ENCODE measurements at regions not wholly inside any gene's neighbourhood (a gene's known extent, or its start where the extent isn't known, plus 50 kb on each side); places are given as distances from the start of the nearest gene placed in this dataset.

DNA sequence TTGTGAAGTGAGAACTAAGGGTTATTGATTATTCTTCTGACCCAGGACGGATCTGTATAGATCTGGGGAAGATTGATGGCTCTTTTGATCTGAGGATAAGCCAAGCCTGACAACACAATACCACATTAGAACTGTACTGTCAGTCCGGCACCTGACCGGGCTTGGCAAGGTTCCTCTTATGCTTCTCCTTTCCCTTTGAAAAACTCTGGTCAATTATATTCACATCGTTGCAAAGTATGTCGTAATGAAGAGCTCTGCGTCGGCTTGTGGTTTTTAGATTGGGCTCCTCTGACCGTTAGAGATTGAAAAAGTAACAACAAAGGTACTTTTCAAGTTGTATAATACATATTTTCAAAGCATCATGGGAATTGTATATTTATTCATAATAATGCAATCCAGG is 389.8 kb downstream of the NR2F2 start:
- no peak overlapping the region for H3K4me3 ChIP-seq
- peaks cover 6 to 38% of the 10 kb centered on the region in 2 donors for H3K4me1 ChIP-seq (replicated peaks in 1 of 2)
- in situ Hi-C loops (cut with MboI; ENCODE audit: low pct_unique_long_range_greater_than_20kb in 2 of 9, low sequenced_read_pairs in 9 of 9, unreplicated experiment in 9 of 9) = no loop called here
- ATAC-seq (replicated peaks in 6 of 8) = peak in 1 of 8 experiments; percentile 18
- 0 to 87% (median 52%) methylated on average over 2 to 8 of the region's 8 CpGs; no CpG with 5 or more reads in 2 of the 10 experiments for WGBS, 10 experiments
- no peak overlapping the region for H3K27ac ChIP-seq

- Histone ChIP-seq H3K4me3 (no peak overlapping the region), H3K4me1 (replicated peaks in 1 of 2) (peaks cover 6 to 34% of the 10 kb centered on the region in 2 donors), H3K27ac (no peak overlapping the region)
- in situ Hi-C loops (cut with MboI; ENCODE audit: low pct_unique_long_range_greater_than_20kb in 2 of 9, low sequenced_read_pairs in 9 of 9, unreplicated experiment in 9 of 9) = no loop called here
- no peak for ATAC-seq (replicated peaks in 6 of 8)
- WGBS, 10 experiments = 0 to 80% (median 67%) methylated on average over 1 to 2 of the region's 2 CpGs; no CpG with 5 or more reads in 5 of the 10 experiments
Observed at GRCh38 chr15:96720656-96721055, 390.2 kb downstream of the NR2F2 start.

DNA sequence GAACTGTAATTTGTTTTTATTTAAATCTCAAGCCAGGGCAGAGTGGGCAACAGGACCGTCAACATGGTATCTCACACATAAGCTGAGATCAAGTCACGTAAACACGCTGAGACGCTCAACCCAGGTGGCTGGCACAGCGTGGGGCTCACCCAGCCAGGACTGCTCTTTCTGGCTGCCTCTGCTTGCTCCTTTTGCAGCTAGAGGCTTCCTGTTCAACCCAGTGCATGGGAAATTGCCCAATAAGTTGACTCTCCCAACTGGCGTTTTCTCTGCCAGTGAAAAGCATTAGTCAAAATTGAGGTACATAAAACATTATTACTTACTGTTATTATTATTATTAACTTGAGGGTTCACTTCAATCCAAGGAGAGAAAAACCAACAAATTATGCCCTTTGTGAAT is 398.1 kb downstream of the NR2F2 start:
- Histone ChIP-seq H3K27ac (no peak overlapping the region), H3K4me1 (replicated peaks in 1 of 2) (peaks cover 0 to 10% of the 10 kb centered on the region in 2 donors), H3K4me3 (no peak overlapping the region)
- in situ Hi-C loops (cut with MboI; ENCODE audit: low pct_unique_long_range_greater_than_20kb in 2 of 9, low sequenced_read_pairs in 9 of 9, unreplicated experiment in 9 of 9) = no loop called here
- no peak for ATAC-seq (replicated peaks in 6 of 8)
- 0 to 93% (median 86%) methylated on average over 1 to 6 of the region's 6 CpGs; no CpG with 5 or more reads in 1 of the 10 experiments for WGBS, 10 experiments

DNA sequence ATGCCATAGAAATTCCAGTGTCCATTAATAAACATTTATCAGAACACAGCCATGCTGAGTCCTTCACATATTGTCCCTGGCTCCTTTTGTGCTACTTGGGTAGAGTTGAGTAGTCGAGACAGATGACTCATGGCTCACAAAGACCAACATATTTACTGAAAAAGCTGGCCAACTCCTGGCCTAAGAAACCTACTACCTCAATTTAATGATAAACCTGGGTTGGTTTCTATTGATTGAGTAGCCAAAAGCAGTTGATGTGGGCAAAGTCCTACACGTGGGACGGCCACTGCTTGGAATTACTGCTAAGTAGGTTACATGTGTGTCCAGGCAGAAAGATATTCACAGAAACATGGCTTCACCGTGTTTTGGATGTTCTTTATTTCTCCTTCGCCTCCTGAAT is 402.2 kb downstream of the NR2F2 start:
- Histone ChIP-seq H3K27ac (no peak overlapping the region), H3K4me1 (replicated peaks in 1 of 2) (peaks cover 0 to 20% of the 10 kb centered on the region in 2 donors), H3K4me3 (no peak overlapping the region)
- in situ Hi-C loops (cut with MboI; ENCODE audit: low pct_unique_long_range_greater_than_20kb in 2 of 9, low sequenced_read_pairs in 9 of 9, unreplicated experiment in 9 of 9) = no loop called here
- ATAC-seq (replicated peaks in 6 of 8) = no peak
- WGBS, 10 experiments = 0 to 100% (median 80%) methylated on average over 2 to 5 of the region's 5 CpGs; no CpG with 5 or more reads in 3 of the 10 experiments

- peak in 1 of 8 experiments; percentile 8 for ATAC-seq (replicated peaks in 6 of 8)
- in situ Hi-C loops (cut with MboI; ENCODE audit: low pct_unique_long_range_greater_than_20kb in 2 of 9, low sequenced_read_pairs in 9 of 9, unreplicated experiment in 9 of 9) = no loop called here
- H3K4me1 ChIP-seq (replicated peaks in 1 of 2) = peaks cover 0 to 20% of the 10 kb centered on the region in 2 donors
- no peak overlapping the region for H3K4me3 ChIP-seq
- WGBS, 10 experiments = 0 to 100% (median 81%) methylated on average over 1 to 4 of the region's 4 CpGs; no CpG with 5 or more reads in 2 of the 10 experiments
- H3K27ac ChIP-seq = no peak overlapping the region
Observed at GRCh38 chr15:96733721-96734120, 403.2 kb downstream of the NR2F2 start.

DNA sequence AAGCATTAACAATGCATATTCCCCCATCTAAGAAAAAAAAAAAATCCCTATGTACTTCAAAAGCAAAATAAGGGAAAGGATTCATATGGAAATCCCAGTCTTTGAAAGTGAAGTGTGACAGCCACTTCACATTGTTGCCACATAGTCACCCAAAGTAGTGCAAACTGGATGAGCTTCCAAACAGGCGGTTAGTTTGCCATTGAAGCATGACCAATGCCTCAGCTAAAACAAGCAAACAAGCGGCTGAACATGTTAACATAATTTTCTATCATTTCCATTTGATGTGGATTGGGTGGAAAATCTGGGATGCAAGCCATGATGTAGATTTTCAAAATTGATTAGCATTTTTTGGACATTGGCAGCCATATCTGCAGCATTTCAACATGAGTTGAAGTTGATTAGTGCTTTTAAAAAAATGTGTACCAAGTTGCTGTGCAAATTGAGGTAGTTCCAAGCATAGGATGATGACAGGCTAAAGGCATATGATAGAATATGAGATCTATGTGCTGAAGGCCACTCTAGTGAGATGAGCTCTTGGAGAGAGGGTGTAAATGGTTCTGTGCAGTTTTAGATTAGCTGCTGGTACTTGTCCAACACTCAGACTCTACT is 405.2 kb downstream of the NR2F2 start:
- 0 to 100% (median 53%) methylated on average over 1 to 2 of the region's 2 CpGs; no CpG with 5 or more reads in 2 of the 10 experiments for WGBS, 10 experiments
- in situ Hi-C loops (cut with MboI; ENCODE audit: low pct_unique_long_range_greater_than_20kb in 2 of 9, low sequenced_read_pairs in 9 of 9, unreplicated experiment in 9 of 9) = no loop called here
- Histone ChIP-seq H3K4me3 (no peak overlapping the region), H3K4me1 (replicated peaks in 1 of 2) (peaks cover 0 to 20% of the 10 kb centered on the region in 2 donors), H3K27ac (no peak overlapping the region)
- peak in 4 of 8 experiments; percentile 14 to 51 (median 46) for ATAC-seq (replicated peaks in 6 of 8)

DNA sequence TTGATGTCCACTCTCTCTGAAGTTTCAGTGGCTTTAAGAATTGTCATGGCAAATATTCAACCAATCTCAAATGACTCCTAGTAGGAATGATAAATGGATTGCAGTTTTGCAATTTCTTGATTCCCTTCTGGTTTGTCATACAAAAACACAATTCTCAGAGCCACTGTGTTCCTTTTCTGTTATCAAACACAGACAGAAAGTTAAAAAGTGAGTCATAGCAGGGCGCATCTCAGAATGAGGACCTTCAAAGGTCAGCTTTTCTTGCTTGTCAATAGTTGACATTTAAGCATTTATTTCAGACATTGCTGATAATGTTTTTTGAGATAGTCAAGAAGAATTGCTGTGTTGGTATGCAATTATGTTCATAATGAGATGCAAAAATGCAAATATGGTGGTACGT is 405.9 kb downstream of the NR2F2 start:
- 20 to 100% (median 100%) methylated on average over 1 to 2 of the region's 2 CpGs; no CpG with 5 or more reads in 3 of the 10 experiments for WGBS, 10 experiments
- in situ Hi-C loops (cut with MboI; ENCODE audit: low pct_unique_long_range_greater_than_20kb in 2 of 9, low sequenced_read_pairs in 9 of 9, unreplicated experiment in 9 of 9) = no loop called here
- Histone ChIP-seq H3K4me1 (replicated peaks in 1 of 2) (peaks cover 0 to 17% of the 10 kb centered on the region in 2 donors), H3K27ac (no peak overlapping the region), H3K4me3 (no peak overlapping the region)
- ATAC-seq (replicated peaks in 6 of 8) = no peak

DNA sequence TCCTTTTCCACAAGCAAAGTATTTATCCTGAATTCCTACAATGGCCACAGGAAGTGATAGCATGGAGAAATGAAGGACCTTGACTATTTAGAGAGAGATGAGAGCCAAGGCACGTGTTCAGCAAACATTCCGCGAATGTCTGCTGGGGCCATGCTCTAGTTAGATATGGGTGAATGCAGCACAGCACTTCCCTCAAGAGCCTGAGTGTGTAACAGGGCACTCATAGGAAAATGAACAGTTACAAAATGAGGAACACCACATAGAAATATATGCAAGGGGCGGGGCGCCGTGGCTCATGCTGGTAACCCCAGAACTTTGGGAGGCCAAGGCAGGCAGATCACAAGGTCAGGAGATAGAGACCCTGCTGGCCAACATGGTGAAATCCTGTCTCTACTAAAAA is 406.9 kb downstream of the NR2F2 start:
- in situ Hi-C loops (cut with MboI; ENCODE audit: low pct_unique_long_range_greater_than_20kb in 2 of 9, low sequenced_read_pairs in 9 of 9, unreplicated experiment in 9 of 9) = no loop called here
- ATAC-seq (replicated peaks in 6 of 8) = no peak
- peaks cover 0 to 10% of the 10 kb centered on the region in 2 donors for H3K4me1 ChIP-seq (replicated peaks in 1 of 2)
- 43 to 100% (median 82%) methylated on average over 1 to 3 of the region's 6 CpGs; no CpG with 5 or more reads in 4 of the 10 experiments for WGBS, 10 experiments
- no peak overlapping the region for H3K27ac ChIP-seq
- no peak overlapping the region for H3K4me3 ChIP-seq

GRCh38 chr15:96746665-96747064 is 416.2 kb downstream of the NR2F2 start:
- Histone ChIP-seq H3K4me3 (no peak overlapping the region), H3K4me1 (replicated peaks in 1 of 2) (peaks cover 8 to 25% of the 10 kb centered on the region in 2 donors), H3K27ac (no peak overlapping the region)
- 0 to 16% (median 8%) methylated on average over 1 to 4 of the region's 4 CpGs; no CpG with 5 or more reads in 1 of the 10 experiments for WGBS, 10 experiments
- ATAC-seq (replicated peaks in 6 of 8) = peak in 5 of 8 experiments; percentile 90 to 96 (median 96)
- in situ Hi-C loops (cut with MboI; ENCODE audit: low pct_unique_long_range_greater_than_20kb in 2 of 9, low sequenced_read_pairs in 9 of 9, unreplicated experiment in 9 of 9) = no loop called here

- Histone ChIP-seq H3K4me3 (no peak overlapping the region), H3K27ac (no peak overlapping the region), H3K4me1 (replicated peaks in 1 of 2) (peaks cover 8 to 25% of the 10 kb centered on the region in 2 donors)
- in situ Hi-C loops (cut with MboI; ENCODE audit: low pct_unique_long_range_greater_than_20kb in 2 of 9, low sequenced_read_pairs in 9 of 9, unreplicated experiment in 9 of 9) = no loop called here
- 0 to 96% (median 29%) methylated on average over 1 to 4 of the region's 4 CpGs; no CpG with 5 or more reads in 5 of the 10 experiments for WGBS, 10 experiments
- ATAC-seq (replicated peaks in 6 of 8) = peak in 5 of 8 experiments; percentile 12 to 48 (median 29)
Observed at GRCh38 chr15:96747291-96747690, 416.8 kb downstream of the NR2F2 start.

DNA sequence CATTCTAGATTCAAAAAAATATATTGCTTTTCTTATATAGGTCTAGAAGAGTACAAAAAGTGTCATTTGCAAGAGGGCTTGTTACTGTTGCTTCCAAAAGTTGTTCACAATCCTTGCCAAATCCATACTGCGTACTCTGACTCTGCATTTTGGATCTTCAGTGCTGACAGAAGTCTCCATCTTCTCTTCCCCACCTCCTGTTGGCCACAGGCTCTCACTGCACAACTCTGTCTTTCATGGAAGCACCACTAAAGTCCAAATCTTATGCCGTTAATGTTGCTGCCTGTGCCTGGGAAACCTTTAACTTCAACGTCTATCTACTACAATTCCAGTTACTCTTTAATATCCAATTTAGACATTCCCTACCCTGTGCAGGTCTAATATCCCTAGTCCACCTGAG is 419.9 kb downstream of the NR2F2 start:
- Histone ChIP-seq H3K4me1 (replicated peaks in 1 of 2) (peaks cover 8 to 16% of the 10 kb centered on the region in 2 donors), H3K4me3 (no peak overlapping the region), H3K27ac (no peak overlapping the region)
- WGBS, 10 experiments = 0 to 100% (median 90%) methylated on average over 1 to 3 of the region's 3 CpGs; no CpG with 5 or more reads in 2 of the 10 experiments
- in situ Hi-C loops (cut with MboI; ENCODE audit: low pct_unique_long_range_greater_than_20kb in 2 of 9, low sequenced_read_pairs in 9 of 9, unreplicated experiment in 9 of 9) = no loop called here
- no peak for ATAC-seq (replicated peaks in 6 of 8)

GRCh38 chr15:96756146-96756545 is 425.6 kb downstream of the NR2F2 start:
- no peak overlapping the region for H3K4me3 ChIP-seq
- no peak for ATAC-seq (replicated peaks in 6 of 8)
- no peaks in the 10 kb centered on the region for H3K4me1 ChIP-seq (replicated peaks in 1 of 2)
- in situ Hi-C loops (cut with MboI; ENCODE audit: low pct_unique_long_range_greater_than_20kb in 2 of 9, low sequenced_read_pairs in 9 of 9, unreplicated experiment in 9 of 9) = no loop called here
- 12 to 100% (median 80%) methylated on average over 2 to 3 of the region's 3 CpGs for WGBS, 10 experiments
- no peak overlapping the region for H3K27ac ChIP-seq

DNA sequence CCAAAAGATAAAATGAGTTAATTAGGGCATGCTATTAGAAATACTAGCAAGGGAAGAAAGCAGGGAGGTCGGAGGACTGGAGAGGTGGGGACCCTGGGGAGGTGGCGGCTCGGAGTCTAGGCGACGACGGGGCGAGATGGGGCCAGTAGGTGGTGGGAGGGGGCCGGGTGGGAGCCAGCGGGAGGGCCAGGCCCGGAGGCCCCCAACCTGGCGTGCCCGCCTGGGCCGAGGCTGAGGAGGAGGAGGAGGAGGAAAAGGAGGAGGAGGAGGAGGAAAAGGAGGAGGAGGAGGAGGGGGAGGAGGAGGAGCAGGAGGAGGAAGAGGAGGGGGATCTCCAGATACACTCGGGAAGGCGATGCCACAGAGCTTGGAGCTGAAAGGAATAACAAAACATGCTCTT is 426.2 kb downstream of the NR2F2 start:
- Histone ChIP-seq H3K4me1 (replicated peaks in 1 of 2) (no peaks in the 10 kb centered on the region), H3K27ac (no peak overlapping the region), H3K4me3 (no peak overlapping the region)
- no peak for ATAC-seq (replicated peaks in 6 of 8)
- no CpG with 5 or more reads among the region's 15 CpGs for whole genome bisulfite sequencing, 10 experiments
- in situ Hi-C loops (cut with MboI; ENCODE audit: low pct_unique_long_range_greater_than_20kb in 2 of 9, low sequenced_read_pairs in 9 of 9, unreplicated experiment in 9 of 9) = no loop called here

DNA sequence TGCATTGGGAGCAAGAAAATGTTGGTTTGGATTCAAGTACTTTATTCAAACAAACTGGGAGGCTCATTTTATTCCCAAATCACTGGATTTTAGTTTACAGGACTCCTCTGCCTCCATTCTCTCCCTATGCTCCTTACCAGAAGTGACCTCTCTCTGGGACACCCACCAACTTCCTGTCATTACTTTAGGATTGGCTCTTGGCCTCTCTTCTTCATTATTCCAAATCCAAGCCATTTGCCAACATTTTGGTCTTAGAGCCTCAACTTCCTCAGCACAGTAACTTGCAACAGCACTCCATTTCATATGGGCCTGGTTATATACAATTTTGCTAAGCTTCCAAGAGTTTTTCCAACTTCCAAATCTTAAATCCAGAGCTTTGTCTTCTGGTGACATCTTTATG is 432.1 kb downstream of the NR2F2 start:
- no peak overlapping the region for H3K27ac ChIP-seq
- no peaks in the 10 kb centered on the region for H3K4me1 ChIP-seq (replicated peaks in 1 of 2)
- in situ Hi-C loops (cut with MboI; ENCODE audit: low pct_unique_long_range_greater_than_20kb in 2 of 9, low sequenced_read_pairs in 9 of 9, unreplicated experiment in 9 of 9) = no loop called here
- H3K4me3 ChIP-seq = no peak overlapping the region
- no peak for ATAC-seq (replicated peaks in 6 of 8)

Data from motor neuron (in vitro differentiated cells).